Karpas-422 (cell line): ENCODE measurements at regions not wholly inside any gene's neighbourhood (a gene's known extent, or its start where the extent isn't known, plus 50 kb on each side); places are given as distances from the start of the nearest gene placed in this dataset.

Source experiments
- DNase-seq: peaks from one replicate; pipeline ENCODE4 v3.0.0-alpha.2; 2015
- H2AFZ ChIP-seq: fragments of 200-600 bp; sonication (generic); 2 replicates; pipeline ENCODE4 v1.6.1; 2014; ENCODE audit warnings: antibody characterized with exemption, low read length, mixed read lengths
- H3K27ac ChIP-seq: fragments of 200-600 bp; sonication (generic); 2 replicates; pipeline ENCODE4 v1.5.1; 2014; ENCODE audit warnings: mild to moderate bottlenecking, low read length, moderate library complexity
- H3K27me3 ChIP-seq: fragments of 200-600 bp; sonication (generic); 2 replicates; pipeline ENCODE4 v1.6.1; 2014; ENCODE audit warnings: low read length, mixed read lengths
- H3K36me3 ChIP-seq: fragments of 200-600 bp; sonication (generic); 2 replicates; pipeline ENCODE4 v1.6.1; 2014; ENCODE audit warnings: low read length, mixed read lengths; ENCODE audit not compliant: insufficient read depth
- H3K4me1 ChIP-seq: fragments of 200-600 bp; sonication (generic); 2 replicates; pipeline ENCODE4 v1.6.1; 2014; ENCODE audit warnings: mild to moderate bottlenecking, low read length, mixed read lengths
- H3K4me2 ChIP-seq: fragments of 200-600 bp; sonication (generic); 2 replicates; pipeline ENCODE4 v1.6.1; 2014; ENCODE audit warnings: low read length, low read depth, mild to moderate bottlenecking; ENCODE audit not compliant: poor library complexity, severe bottlenecking
- H3K4me3 ChIP-seq: fragments of 200-600 bp; sonication (generic); 2 replicates; pipeline ENCODE4 v1.5.1; 2014; ENCODE audit warnings: mild to moderate bottlenecking, antibody characterized with exemption, low read length, mixed read lengths
- H3K79me2 ChIP-seq: fragments of 200-600 bp; sonication (generic); 2 replicates; pipeline ENCODE4 v1.6.1; 2014; ENCODE audit warnings: mild to moderate bottlenecking, low read length, mixed read lengths
- H3K9ac ChIP-seq: fragments of 200-600 bp; sonication (generic); 2 replicates; pipeline ENCODE4 v1.6.0; 2014; ENCODE audit warnings: low read length
- H3K9me2 ChIP-seq: fragments of 200-600 bp; sonication (generic), shearing (Covaris generic); replicated peaks from 2 replicates; pipeline ENCODE4 v1.6.0; 2014; ENCODE audit warnings: mild to moderate bottlenecking, low read length, moderate library complexity; ENCODE audit not compliant: insufficient read depth
- H3K9me3 ChIP-seq: fragments of 300-700, 200-600 bp; sonication (generic); 2 replicates; pipeline ENCODE4 v1.6.1; 2014; ENCODE audit warnings: low read length, mixed read lengths
- H4K20me1 ChIP-seq: fragments of 200-600 bp; sonication (generic); 2 replicates; pipeline ENCODE4 v1.6.1; 2014; ENCODE audit warnings: mild to moderate bottlenecking, antibody characterized with exemption, low read length, low read depth; ENCODE audit not compliant: insufficient read depth

DNA sequence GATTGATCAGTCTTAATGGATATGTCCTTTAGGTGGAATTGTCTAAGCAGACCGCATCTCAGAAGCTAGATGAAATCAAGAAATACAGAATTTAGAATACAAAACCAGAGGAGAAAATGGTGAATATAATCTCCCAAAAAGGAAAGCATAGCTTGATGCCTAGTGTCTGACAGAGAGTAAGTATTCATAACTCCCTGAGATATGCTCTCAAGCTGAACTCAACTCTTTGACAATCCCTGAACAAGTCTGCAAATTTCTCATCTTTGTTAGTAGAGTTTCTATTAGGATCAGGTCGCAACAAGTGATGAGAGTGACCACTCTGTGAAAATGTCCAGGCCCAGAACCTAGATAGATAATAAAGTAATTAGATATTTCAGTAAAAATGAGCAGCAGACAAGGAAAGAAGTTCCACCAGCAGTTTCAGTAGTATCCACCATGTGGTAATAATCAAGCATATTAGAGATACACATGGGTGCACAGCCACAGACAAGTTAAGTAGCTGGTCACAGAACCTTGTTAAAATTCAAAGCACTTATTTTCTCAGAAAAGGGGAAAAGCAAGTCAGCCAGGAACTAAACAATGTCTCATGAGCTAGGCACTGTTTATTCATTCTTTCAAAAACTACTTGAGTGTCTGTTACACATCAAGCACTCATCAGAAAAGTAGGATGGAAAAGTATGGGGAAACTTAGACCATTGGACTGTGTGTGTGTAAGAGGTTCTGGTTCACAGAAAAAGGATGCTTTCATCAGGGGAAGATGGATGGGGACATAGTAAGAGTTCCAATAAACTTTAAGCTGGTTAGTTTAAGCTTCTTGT, 481.5 kb upstream of the TUSC1 start:
- H3K9me2 ChIP-seq = no peaks in the 10 kb centered on the region
- peak overlapping the region; percentile 23; the same call in 1 of the 2 replicates for H3K9ac ChIP-seq
- H4K20me1 ChIP-seq = no peaks in the 10 kb centered on the region
- H3K4me2 ChIP-seq = peak overlapping the region; percentile 55
- no peaks in the 10 kb centered on the region for H3K79me2 ChIP-seq
- H3K36me3 ChIP-seq = no peaks in the 10 kb centered on the region
- DNase-seq = peak; percentile 77
- no peaks in the 10 kb centered on the region for H3K9me3 ChIP-seq
- H2AFZ ChIP-seq = peak overlapping the region; percentile 51
- peaks cover 52% of the 10 kb centered on the region for H3K4me1 ChIP-seq
- H3K27ac ChIP-seq = peak overlapping the region; percentile 74
- no peaks in the 10 kb centered on the region for H3K27me3 ChIP-seq
- H3K4me3 ChIP-seq = peak overlapping the region; percentile 8; the same call in 1 of the 2 replicates

DNA sequence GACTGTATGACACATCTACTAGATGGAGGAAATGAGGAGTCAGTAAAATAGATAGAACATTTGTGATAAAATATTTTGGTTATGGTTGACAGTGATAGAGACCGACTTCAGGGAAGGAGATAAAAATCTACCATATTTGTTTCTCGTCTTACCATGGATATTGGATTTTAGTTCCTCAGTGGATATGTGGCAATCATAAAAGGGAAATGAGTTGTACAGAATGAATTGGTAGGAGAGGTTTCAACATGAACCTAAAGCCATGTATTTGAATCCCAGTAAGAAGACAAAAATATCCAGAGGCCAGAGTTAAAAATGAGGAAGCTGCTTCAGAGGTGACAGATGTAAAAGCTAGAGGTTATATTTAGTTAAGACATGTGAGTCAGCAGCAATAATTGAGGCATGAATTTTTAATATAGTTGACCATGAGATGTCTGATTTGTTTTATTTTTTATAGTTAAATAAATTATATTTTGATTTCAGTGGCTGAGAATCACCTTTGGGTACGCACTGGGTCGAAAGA, 480.4 kb upstream of the TUSC1 start:
- Histone ChIP-seq H3K9me3 (no peaks in the 10 kb centered on the region), H3K27ac (peak overlapping the region; percentile 74), H3K9ac (peak overlapping the region; percentile 5), H2AFZ (peak overlapping the region; percentile 51; the same call in 1 of the 2 replicates), H3K4me1 (peaks cover 52% of the 10 kb centered on the region), H3K27me3 (no peaks in the 10 kb centered on the region), H3K4me2 (peak overlapping the region; percentile 55), H3K36me3 (no peaks in the 10 kb centered on the region), H3K4me3 (no peak overlapping the region), H3K9me2 (no peaks in the 10 kb centered on the region), H3K79me2 (no peaks in the 10 kb centered on the region), H4K20me1 (no peaks in the 10 kb centered on the region)
- DNase-seq = peak; percentile 83

DNA sequence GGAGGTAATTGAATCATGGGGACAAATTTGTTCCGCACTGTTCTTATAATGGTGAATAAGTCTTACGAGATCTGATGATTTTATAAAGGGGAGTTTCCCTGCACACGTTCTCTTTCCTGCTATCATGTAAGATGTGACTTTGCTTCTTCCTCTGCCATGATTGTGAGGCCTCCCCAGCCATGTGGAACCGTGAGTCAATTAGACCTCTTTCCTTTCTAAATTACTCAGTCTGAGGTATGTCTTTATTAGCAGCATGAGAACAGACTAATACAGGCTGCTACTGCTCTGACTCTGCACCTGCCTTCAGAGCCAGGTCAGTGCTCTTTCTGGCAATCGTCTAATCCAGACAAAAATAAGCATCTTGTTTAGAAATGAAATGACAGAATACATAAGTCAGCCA, 479.2 kb upstream of the TUSC1 start:
- peak overlapping the region; percentile 55 for H3K4me2 ChIP-seq
- no peaks in the 10 kb centered on the region for H3K27me3 ChIP-seq
- no peaks in the 10 kb centered on the region for H3K36me3 ChIP-seq
- H2AFZ ChIP-seq = peak overlapping the region; percentile 87
- no peaks in the 10 kb centered on the region for H3K9me3 ChIP-seq
- H3K9ac ChIP-seq = 0 out of 2 replicates have a peak overlapping the region, but pooled peaks have one; percentile 5
- no peak overlapping the region for H3K4me3 ChIP-seq
- no peaks in the 10 kb centered on the region for H4K20me1 ChIP-seq
- H3K4me1 ChIP-seq = peaks cover 52% of the 10 kb centered on the region
- H3K9me2 ChIP-seq = 0 out of 2 replicates have a peak, but pooled peaks cover under 1% of the 10 kb centered on the region
- DNase-seq = peak; percentile 80
- H3K79me2 ChIP-seq = no peaks in the 10 kb centered on the region
- H3K27ac ChIP-seq = peak overlapping the region; percentile 74

DNA sequence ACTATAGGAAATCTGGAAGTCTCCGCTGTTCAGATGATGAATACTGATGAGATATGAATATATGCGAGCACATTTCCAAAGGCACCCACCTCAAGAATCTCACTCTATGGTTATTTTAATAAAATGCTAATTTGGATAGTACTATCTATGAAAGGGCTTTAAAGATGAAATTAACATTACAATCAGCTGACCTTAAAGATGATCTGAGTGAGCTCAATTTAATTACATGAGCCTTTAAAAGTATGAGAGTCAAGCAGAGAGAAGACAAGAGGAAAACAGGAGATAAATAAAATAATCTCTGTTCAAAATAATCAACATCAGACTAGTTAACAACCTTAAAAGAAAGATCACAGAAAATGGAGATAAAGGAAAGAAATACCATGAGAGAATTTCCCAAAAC, 474.1 kb upstream of the TUSC1 start:
- H3K27ac ChIP-seq = no peak overlapping the region
- no peaks in the 10 kb centered on the region for H3K27me3 ChIP-seq
- H3K4me3 ChIP-seq = no peak overlapping the region
- H3K4me1 ChIP-seq = peaks cover 17% of the 10 kb centered on the region
- H3K9me3 ChIP-seq = no peaks in the 10 kb centered on the region
- H4K20me1 ChIP-seq = no peaks in the 10 kb centered on the region
- H3K9me2 ChIP-seq = 0 out of 2 replicates have a peak, but pooled peaks cover 3% of the 10 kb centered on the region
- no peak for DNase-seq
- no peak overlapping the region for H3K9ac ChIP-seq
- no peaks in the 10 kb centered on the region for H3K36me3 ChIP-seq
- no peaks in the 10 kb centered on the region for H3K79me2 ChIP-seq
- no peak overlapping the region for H2AFZ ChIP-seq
- no peak overlapping the region for H3K4me2 ChIP-seq

DNA sequence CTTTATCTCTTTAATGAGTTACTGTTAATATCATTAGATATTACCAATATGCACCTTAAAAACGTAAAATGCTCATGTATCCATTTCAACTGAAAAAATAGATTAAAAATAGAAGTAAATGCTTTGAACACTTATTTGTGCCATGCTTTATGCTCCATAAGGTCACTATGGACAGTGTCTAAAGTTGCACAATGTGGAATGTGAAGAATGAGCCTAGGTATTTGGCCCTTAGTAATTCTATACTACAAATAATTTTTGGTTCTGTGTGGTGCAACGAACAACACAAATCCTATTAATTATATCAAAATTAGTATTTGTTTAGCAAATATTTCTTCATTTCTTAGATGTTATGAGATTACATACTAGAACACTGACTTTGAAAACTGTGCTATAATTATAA, 469.9 kb upstream of the TUSC1 start:
- H3K27ac ChIP-seq = no peak overlapping the region
- no peaks in the 10 kb centered on the region for H4K20me1 ChIP-seq
- H3K79me2 ChIP-seq = no peaks in the 10 kb centered on the region
- no peak overlapping the region for H3K4me2 ChIP-seq
- no peak overlapping the region for H2AFZ ChIP-seq
- H3K4me3 ChIP-seq = no peak overlapping the region
- H3K9me3 ChIP-seq = no peaks in the 10 kb centered on the region
- H3K9ac ChIP-seq = no peak overlapping the region
- no peaks in the 10 kb centered on the region for H3K4me1 ChIP-seq
- H3K9me2 ChIP-seq = 0 out of 2 replicates have a peak, but pooled peaks cover 3% of the 10 kb centered on the region
- no peaks in the 10 kb centered on the region for H3K27me3 ChIP-seq
- H3K36me3 ChIP-seq = no peaks in the 10 kb centered on the region
- DNase-seq = no peak

DNA sequence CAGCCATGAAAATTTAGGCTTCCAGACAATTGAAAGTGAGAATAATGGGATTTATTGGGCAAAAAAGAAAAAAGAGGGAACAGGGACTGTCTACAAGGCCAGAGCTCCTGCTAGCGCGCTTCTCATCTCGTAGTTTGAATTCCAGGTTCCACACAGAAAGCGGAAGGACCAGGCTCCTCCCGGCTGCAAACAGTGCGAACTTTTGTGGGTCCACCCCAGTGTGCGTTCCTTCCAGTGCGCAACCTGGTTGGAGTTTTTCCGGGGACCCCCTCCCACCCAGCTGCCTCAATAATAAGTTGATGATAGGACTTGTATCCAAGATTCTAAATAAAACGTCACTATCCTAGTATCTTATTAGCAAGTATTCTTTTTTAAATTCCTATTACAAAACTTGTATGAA, 467.7 kb upstream of the TUSC1 start:
- Histone ChIP-seq H3K27ac (no peak overlapping the region), H3K4me2 (no peak overlapping the region), H3K9me2 (no peaks in the 10 kb centered on the region), H3K27me3 (no peaks in the 10 kb centered on the region), H3K9ac (no peak overlapping the region), H3K9me3 (no peaks in the 10 kb centered on the region), H3K4me1 (no peaks in the 10 kb centered on the region), H3K79me2 (no peaks in the 10 kb centered on the region), H2AFZ (no peak overlapping the region), H4K20me1 (no peaks in the 10 kb centered on the region), H3K4me3 (no peak overlapping the region), H3K36me3 (no peaks in the 10 kb centered on the region)
- DNase-seq = no peak

DNA sequence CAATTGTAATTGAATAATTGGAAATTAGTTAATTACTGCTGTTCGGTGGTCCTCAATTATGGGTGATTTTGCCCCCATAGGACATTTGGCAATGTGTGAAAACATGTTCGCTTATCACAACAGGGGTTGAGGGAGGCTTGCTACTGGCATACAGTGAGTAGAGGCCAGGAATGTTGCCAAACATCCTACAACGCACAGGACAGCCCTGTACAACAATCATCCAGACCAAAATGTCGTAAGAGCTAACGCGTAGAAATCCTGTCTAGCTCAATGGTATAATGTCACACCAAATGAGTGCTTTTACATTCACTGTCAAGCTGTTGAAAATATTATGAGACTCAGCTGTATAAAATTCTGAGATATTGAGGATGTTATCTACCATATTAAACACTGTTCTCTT, 464.4 kb upstream of the TUSC1 start:
- Histone ChIP-seq H3K4me3 (no peak overlapping the region), H3K79me2 (no peaks in the 10 kb centered on the region), H3K27ac (no peak overlapping the region), H2AFZ (no peak overlapping the region), H3K9me2 (no peaks in the 10 kb centered on the region), H3K9ac (no peak overlapping the region), H3K4me1 (no peaks in the 10 kb centered on the region), H4K20me1 (no peaks in the 10 kb centered on the region), H3K9me3 (no peaks in the 10 kb centered on the region), H3K27me3 (no peaks in the 10 kb centered on the region), H3K36me3 (no peaks in the 10 kb centered on the region), H3K4me2 (no peak overlapping the region)
- no peak for DNase-seq

DNA sequence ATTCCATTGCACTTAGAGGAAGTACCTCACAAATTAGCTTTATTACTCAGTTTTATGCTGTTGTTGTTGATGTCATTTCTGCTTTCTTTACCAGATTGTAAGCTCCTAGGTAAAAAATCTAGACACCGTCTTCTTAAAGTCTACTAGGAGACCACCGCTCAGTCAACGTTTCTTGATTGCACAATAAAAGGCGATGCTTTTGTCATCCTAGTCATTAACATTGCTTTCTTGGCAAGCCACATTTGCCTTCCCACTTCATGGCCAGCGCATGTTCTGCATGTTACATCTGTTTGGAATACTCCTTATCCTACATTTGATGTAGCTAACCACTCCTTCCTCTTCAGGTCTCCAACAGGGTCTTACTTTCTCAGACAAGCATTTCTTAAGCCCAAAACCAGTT, 464.0 kb upstream of the TUSC1 start:
- H3K9me3 ChIP-seq = no peaks in the 10 kb centered on the region
- H3K4me3 ChIP-seq = no peak overlapping the region
- H3K9me2 ChIP-seq = no peaks in the 10 kb centered on the region
- no peak overlapping the region for H3K9ac ChIP-seq
- DNase-seq = no peak
- H3K36me3 ChIP-seq = no peaks in the 10 kb centered on the region
- H4K20me1 ChIP-seq = no peaks in the 10 kb centered on the region
- no peak overlapping the region for H3K27ac ChIP-seq
- no peaks in the 10 kb centered on the region for H3K27me3 ChIP-seq
- no peaks in the 10 kb centered on the region for H3K79me2 ChIP-seq
- H3K4me1 ChIP-seq = no peaks in the 10 kb centered on the region
- no peak overlapping the region for H3K4me2 ChIP-seq
- no peak overlapping the region for H2AFZ ChIP-seq
